ENCODE measurements at regions not wholly inside any gene's neighbourhood (a gene's known extent, or its start where the extent isn't known, plus 50 kb on each side); places are given as distances from the start of the nearest gene placed in this dataset.

- no peak for TF ChIP-seq HNF4A (conservative IDR thresholded peaks at IDR 0.05)
- no peak for TF ChIP-seq YY1 (IDR thresholded peaks at IDR 0.05)
- TF ChIP-seq MAX (IDR thresholded peaks at IDR 0.05): no peak
- TF ChIP-seq ZBTB33 (IDR thresholded peaks at IDR 0.05): no peak
- TF ChIP-seq SP1 (IDR thresholded peaks at IDR 0.05): no peak
- no peak for TF ChIP-seq REST (IDR thresholded peaks at IDR 0.05)
- no peak for TF ChIP-seq ATF3 (IDR thresholded peaks at IDR 0.05)
- TF ChIP-seq CTCF (IDR thresholded peaks at IDR 0.05; ENCODE audit: low read depth, low read length, missing input control): no peak
- no peak for TF ChIP-seq JUND (IDR thresholded peaks at IDR 0.05)
- no peak for TF ChIP-seq FOXA2 (IDR thresholded peaks at IDR 0.05)
- no peak for TF ChIP-seq GABPA (IDR thresholded peaks at IDR 0.05 in 1 of 2, conservative IDR thresholded peaks at IDR 0.05 in 1 of 2)
- TF ChIP-seq HNF4G (IDR thresholded peaks at IDR 0.05): no peak
- TF ChIP-seq EGR1 (IDR thresholded peaks at IDR 0.05; ENCODE audit: low read depth in 2 of 2): no peak
- TF ChIP-seq NR2F2 (IDR thresholded peaks at IDR 0.05): no peak
- Histone ChIP-seq H3K36me3 (ENCODE audit: control insufficient read depth in 4 of 4, insufficient read depth in 3 of 4, low read depth in 1 of 4, low read length in 3 of 4) (no peaks in the 10 kb centered on the region), H3K9me3 (ENCODE audit: control insufficient read depth in 4 of 4, low read length in 3 of 4) (no peaks in the 10 kb centered on the region), H3K27me3 (ENCODE audit: control insufficient read depth in 4 of 4, insufficient read depth in 4 of 4, low read length in 3 of 4) (peaks cover 0 to 6% (median 0%) of the 10 kb centered on the region in 4 donors), H3K9ac (ENCODE audit: low read depth in 1 of 2, low read length in 2 of 2) (no peak overlapping the region), H3K4me1 (ENCODE audit: control insufficient read depth in 4 of 4, insufficient read depth in 4 of 4, low read length in 3 of 4) (no peaks in the 10 kb centered on the region), H3K27ac (ENCODE audit: low read depth in 1 of 2, low read length in 2 of 2) (no peak overlapping the region), H3K4me3 (ENCODE audit: low read depth in 1 of 3, low read length in 3 of 3) (no peak overlapping the region)
- 66% methylated on average over 1 of the region's 1 CpG for WGBS
- no peak for DNase-seq (ENCODE audit: low spot score)
Measured at GRCh38 chr22:34973016-34973415, 92.9 kb upstream of the ISX start.

- Histone ChIP-seq H3K9ac (ENCODE audit: low read depth in 1 of 2, low read length in 2 of 2) (no peak overlapping the region), H3K9me3 (ENCODE audit: control insufficient read depth in 4 of 4, low read length in 3 of 4) (no peaks in the 10 kb centered on the region), H3K36me3 (ENCODE audit: control insufficient read depth in 4 of 4, insufficient read depth in 3 of 4, low read depth in 1 of 4, low read length in 3 of 4) (no peaks in the 10 kb centered on the region), H3K27me3 (ENCODE audit: control insufficient read depth in 4 of 4, insufficient read depth in 4 of 4, low read length in 3 of 4) (peaks cover 0 to 6% (median 0%) of the 10 kb centered on the region in 4 donors), H3K4me3 (ENCODE audit: low read depth in 1 of 3, low read length in 3 of 3) (no peak overlapping the region), H3K4me1 (ENCODE audit: control insufficient read depth in 4 of 4, insufficient read depth in 4 of 4, low read length in 3 of 4) (no peaks in the 10 kb centered on the region), H3K27ac (ENCODE audit: low read depth in 1 of 2, low read length in 2 of 2) (no peak overlapping the region)
- 64% methylated on average over 2 of the region's 2 CpGs for WGBS
- no peak for DNase-seq (ENCODE audit: low spot score)
- TF ChIP-seq ATF3 (IDR thresholded peaks at IDR 0.05): no peak
- TF ChIP-seq EGR1 (IDR thresholded peaks at IDR 0.05; ENCODE audit: low read depth in 2 of 2): no peak
- no peak for TF ChIP-seq JUND (IDR thresholded peaks at IDR 0.05)
- no peak for TF ChIP-seq RXRA (IDR thresholded peaks at IDR 0.05)
- TF ChIP-seq GABPA (IDR thresholded peaks at IDR 0.05 in 1 of 2, conservative IDR thresholded peaks at IDR 0.05 in 1 of 2): no peak
- no peak for TF ChIP-seq HNF4A (conservative IDR thresholded peaks at IDR 0.05)
- no peak for TF ChIP-seq CTCF (IDR thresholded peaks at IDR 0.05; ENCODE audit: low read depth, low read length, missing input control)
- TF ChIP-seq YY1 (IDR thresholded peaks at IDR 0.05): no peak
- no peak for TF ChIP-seq ZBTB33 (IDR thresholded peaks at IDR 0.05)
- no peak for TF ChIP-seq TAF1 (conservative IDR thresholded peaks at IDR 0.05)
Measured at GRCh38 chr22:34973926-34974325, 92.0 kb upstream of the ISX start.
